ENCODE measurements at regions not wholly inside any gene's neighbourhood (a gene's known extent, or its start where the extent isn't known, plus 50 kb on each side); places are given as distances from the start of the nearest gene placed in this dataset.

- no peak for TF ChIP-seq GTF2F1 (IDR thresholded peaks at IDR 0.05; ENCODE audit: borderline replicate concordance, low read depth, low read length)
- no peak for TF ChIP-seq ASH2L (IDR thresholded peaks at IDR 0.05; ENCODE audit: low read length)
- TF ChIP-seq SUZ12 (IDR thresholded peaks at IDR 0.05; ENCODE audit: low read length), result no peak
- TF ChIP-seq BRCA1 (IDR thresholded peaks at IDR 0.05; ENCODE audit: low read depth, low read length), result no peak
- TF ChIP-seq SP2 (IDR thresholded peaks at IDR 0.05; ENCODE audit: low read length), result no peak
- TF ChIP-seq, protein P1, sequence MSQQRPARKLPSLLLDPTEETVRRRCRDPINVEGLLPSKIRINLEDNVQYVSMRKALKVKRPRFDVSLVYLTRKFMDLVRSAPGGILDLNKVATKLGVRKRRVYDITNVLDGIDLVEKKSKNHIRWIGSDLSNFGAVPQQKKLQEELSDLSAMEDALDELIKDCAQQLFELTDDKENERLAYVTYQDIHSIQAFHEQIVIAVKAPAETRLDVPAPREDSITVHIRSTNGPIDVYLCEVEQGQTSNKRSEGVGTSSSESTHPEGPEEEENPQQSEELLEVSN (IDR thresholded peaks at IDR 0.05), result no peak
Measured at GRCh38 chr10:109430043-109430760, 493.1 kb downstream of the XPNPEP1 start (continued).
